Skin epidermis (tissue), 12 donors: ENCODE measurements at regions not wholly inside any gene's neighbourhood (a gene's known extent, or its start where the extent isn't known, plus 50 kb on each side); places are given as distances from the start of the nearest gene placed in this dataset.

Experiments
- H3K27ac ChIP-seq, 21 experiments: fragments of 200-600 bp; sonication (generic) in 11 of 21; one replicate each; pipeline ENCODE4 v1.5.0; 2020; ENCODE audit warnings: mild to moderate bottlenecking in 3 of 21, inconsistent platforms in 2 of 21, moderate library complexity in 2 of 21
- H3K4me3 ChIP-seq, 7 experiments: fragments of 200-600 bp; sonication (generic) in 2 of 7; one replicate each; pipeline ENCODE4 v1.5.0; 2020; ENCODE audit warnings: inconsistent platforms in 2 of 7, mild to moderate bottlenecking in 2 of 7, moderate library complexity in 1 of 7

GRCh38 chr13:80141123-80141849 is 199.6 kb downstream of the SPRY2 start:
- H3K4me3 ChIP-seq: no peak overlapping the region
- no peak overlapping the region for H3K27ac ChIP-seq

GRCh38 chr13:80140685-80141084 is 200.2 kb downstream of the SPRY2 start:
- no peak overlapping the region for H3K4me3 ChIP-seq
- H3K27ac ChIP-seq: no peak overlapping the region

- Histone ChIP-seq H3K4me3 (no peak overlapping the region), H3K27ac (no peak overlapping the region)
These were observed 201.7 kb downstream of the SPRY2 start for GRCh38 chr13:80139196-80139595.

GRCh38 chr13:80137994-80138393 is 202.9 kb downstream of the SPRY2 start:
- no peak overlapping the region for H3K4me3 ChIP-seq
- H3K27ac ChIP-seq: no peak overlapping the region

GRCh38 chr13:80134346-80134745 is 206.6 kb downstream of the SPRY2 start:
- peak overlapping the region in 3 of 21 experiments; percentile 42 to 69 (median 66) for H3K27ac ChIP-seq
- H3K4me3 ChIP-seq: no peak overlapping the region

- H3K4me3 ChIP-seq: no peak overlapping the region
- peak overlapping the region in 10 of 21 experiments; percentile 15 to 69 (median 48) for H3K27ac ChIP-seq
These were observed 207.2 kb downstream of the SPRY2 start for GRCh38 chr13:80133631-80134261.

GRCh38 chr13:80132741-80133601 is 208.0 kb downstream of the SPRY2 start:
- H3K4me3 ChIP-seq: no peak overlapping the region
- peak overlapping the region in 14 of 21 experiments; percentile 8 to 69 (median 46) for H3K27ac ChIP-seq

GRCh38 chr13:80131204-80131603 is 209.7 kb downstream of the SPRY2 start:
- Histone ChIP-seq H3K27ac (peak overlapping the region in 9 of 21 experiments; percentile 1 to 42 (median 29)), H3K4me3 (peak overlapping the region in 1 of 7 experiments; percentile 10)

- no peak overlapping the region for H3K27ac ChIP-seq
- no peak overlapping the region for H3K4me3 ChIP-seq
These were observed 214.4 kb downstream of the SPRY2 start for GRCh38 chr13:80126389-80127068.

GRCh38 chr13:80123945-80124344 is 217.0 kb downstream of the SPRY2 start:
- Histone ChIP-seq H3K4me3 (no peak overlapping the region), H3K27ac (no peak overlapping the region)

GRCh38 chr13:80121038-80121437 is 219.9 kb downstream of the SPRY2 start:
- H3K27ac ChIP-seq: no peak overlapping the region
- H3K4me3 ChIP-seq: no peak overlapping the region

GRCh38 chr13:80118506-80118905 is 222.4 kb downstream of the SPRY2 start:
- Histone ChIP-seq H3K27ac (no peak overlapping the region), H3K4me3 (no peak overlapping the region)

GRCh38 chr13:80118099-80118498 is 222.8 kb downstream of the SPRY2 start:
- no peak overlapping the region for H3K27ac ChIP-seq
- no peak overlapping the region for H3K4me3 ChIP-seq

GRCh38 chr13:80117515-80117914 is 223.4 kb downstream of the SPRY2 start:
- H3K4me3 ChIP-seq: no peak overlapping the region
- no peak overlapping the region for H3K27ac ChIP-seq

GRCh38 chr13:80116107-80116506 is 224.8 kb downstream of the SPRY2 start:
- H3K4me3 ChIP-seq: no peak overlapping the region
- H3K27ac ChIP-seq: no peak overlapping the region

- Histone ChIP-seq H3K27ac (no peak overlapping the region), H3K4me3 (no peak overlapping the region)
These were observed 225.3 kb downstream of the SPRY2 start for GRCh38 chr13:80115616-80116015.

GRCh38 chr13:80113714-80114454 is 227.0 kb downstream of the SPRY2 start:
- H3K27ac ChIP-seq: no peak overlapping the region
- H3K4me3 ChIP-seq: no peak overlapping the region

GRCh38 chr13:80109303-80109702 is 231.6 kb downstream of the SPRY2 start:
- no peak overlapping the region for H3K27ac ChIP-seq
- H3K4me3 ChIP-seq: no peak overlapping the region

- Histone ChIP-seq H3K27ac (no peak overlapping the region), H3K4me3 (no peak overlapping the region)
These were observed 235.6 kb downstream of the SPRY2 start for GRCh38 chr13:80105350-80105749.
